ENCODE measurements at regions not wholly inside any gene's neighbourhood (a gene's known extent, or its start where the extent isn't known, plus 50 kb on each side); places are given as distances from the start of the nearest gene placed in this dataset.

DNA sequence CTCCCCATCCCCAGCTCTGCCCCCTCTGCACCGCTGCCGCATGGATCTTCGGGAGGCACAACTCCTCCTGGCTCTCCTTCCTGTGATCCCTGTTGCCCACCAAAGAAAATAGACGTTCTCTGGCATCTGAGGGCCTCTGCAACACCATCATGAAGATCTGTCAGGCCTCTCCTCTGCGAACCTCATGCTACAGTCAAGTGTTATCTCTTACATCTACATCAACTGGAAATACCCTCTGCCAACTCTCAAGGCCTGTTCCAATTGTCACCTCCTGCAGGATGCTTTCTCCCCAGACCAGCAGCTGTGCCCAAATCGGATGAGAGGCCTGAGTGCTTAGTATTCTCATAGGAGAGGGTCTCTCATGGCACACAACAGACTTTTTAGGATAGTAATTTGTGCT lies 478.4 kb downstream of the BCL11A start (continued):
- no peak for TF ChIP-seq TBL1XR1 (IDR thresholded peaks at IDR 0.05; ENCODE audit: low read depth, low read length)
- TF ChIP-seq, protein P1, sequence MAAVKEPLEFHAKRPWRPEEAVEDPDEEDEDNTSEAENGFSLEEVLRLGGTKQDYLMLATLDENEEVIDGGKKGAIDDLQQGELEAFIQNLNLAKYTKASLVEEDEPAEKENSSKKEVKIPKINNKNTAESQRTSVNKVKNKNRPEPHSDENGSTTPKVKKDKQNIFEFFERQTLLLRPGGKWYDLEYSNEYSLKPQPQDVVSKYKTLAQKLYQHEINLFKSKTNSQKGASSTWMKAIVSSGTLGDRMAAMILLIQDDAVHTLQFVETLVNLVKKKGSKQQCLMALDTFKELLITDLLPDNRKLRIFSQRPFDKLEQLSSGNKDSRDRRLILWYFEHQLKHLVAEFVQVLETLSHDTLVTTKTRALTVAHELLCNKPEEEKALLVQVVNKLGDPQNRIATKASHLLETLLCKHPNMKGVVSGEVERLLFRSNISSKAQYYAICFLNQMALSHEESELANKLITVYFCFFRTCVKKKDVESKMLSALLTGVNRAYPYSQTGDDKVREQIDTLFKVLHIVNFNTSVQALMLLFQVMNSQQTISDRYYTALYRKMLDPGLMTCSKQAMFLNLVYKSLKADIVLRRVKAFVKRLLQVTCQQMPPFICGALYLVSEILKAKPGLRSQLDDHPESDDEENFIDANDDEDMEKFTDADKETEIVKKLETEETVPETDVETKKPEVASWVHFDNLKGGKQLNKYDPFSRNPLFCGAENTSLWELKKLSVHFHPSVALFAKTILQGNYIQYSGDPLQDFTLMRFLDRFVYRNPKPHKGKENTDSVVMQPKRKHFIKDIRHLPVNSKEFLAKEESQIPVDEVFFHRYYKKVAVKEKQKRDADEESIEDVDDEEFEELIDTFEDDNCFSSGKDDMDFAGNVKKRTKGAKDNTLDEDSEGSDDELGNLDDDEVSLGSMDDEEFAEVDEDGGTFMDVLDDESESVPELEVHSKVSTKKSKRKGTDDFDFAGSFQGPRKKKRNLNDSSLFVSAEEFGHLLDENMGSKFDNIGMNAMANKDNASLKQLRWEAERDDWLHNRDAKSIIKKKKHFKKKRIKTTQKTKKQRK (IDR thresholded peaks at IDR 0.05; ENCODE audit: low read depth, low read length), result no peak
- no peak for TF ChIP-seq TCF7 (IDR thresholded peaks at IDR 0.05; ENCODE audit: borderline replicate concordance)

DNA sequence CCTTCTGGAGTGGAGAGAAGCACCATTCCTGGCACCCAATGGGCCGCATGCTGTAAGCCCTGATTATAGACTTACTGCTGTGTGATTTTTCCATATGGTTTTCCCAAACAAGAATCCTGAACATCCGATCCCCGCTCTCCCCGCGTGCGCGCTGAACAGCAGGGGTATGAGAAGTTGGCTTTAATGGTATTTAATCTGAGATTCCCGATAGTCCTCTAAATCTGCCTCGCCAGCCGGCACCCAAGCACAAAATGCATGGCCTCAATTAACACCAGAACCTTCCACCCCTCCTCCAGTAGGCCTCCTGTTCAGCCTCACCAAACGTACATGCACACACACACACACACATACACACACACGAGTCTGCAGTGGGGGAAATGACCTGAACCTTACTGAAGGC lies 480.3 kb downstream of the BCL11A start:
- H3K27ac ChIP-seq (ENCODE audit: control insufficient read depth, insufficient read depth), result no peak overlapping the region
- BruUV-seq (replicated peaks), result no TSS peak
- ChIA-PET SMC1A (ENCODE audit: uncharacterized antibody, unreplicated experiment) (no interaction called here), RAD21 (ENCODE audit: unreplicated experiment) (no interaction called here), POLR2A (no interaction called here), CTCF (no interaction called here)
- no peak overlapping the region for H3K9ac ChIP-seq (ENCODE audit: control insufficient read depth, insufficient read depth, low read length)
- in situ Hi-C loops (cut with MboI) (no loop called here), intact Hi-C loops (cut with micrococcal nuclease; ENCODE audit: unreplicated experiment) (no loop called here)
- H3K79me2 ChIP-seq (ENCODE audit: control insufficient read depth, insufficient read depth, low read length), result no peaks in the 10 kb centered on the region
- ATAC-seq (no peak), DNase-seq (ENCODE audit: low read depth, low spot score) (no peak), FAIRE-seq (no peak)
- H2AFZ ChIP-seq (ENCODE audit: control insufficient read depth, low read depth, low read length), result no peak overlapping the region
- H3K9me3 ChIP-seq (replicated peaks; ENCODE audit: control insufficient read depth, insufficient read depth, low read length), result no peaks in the 10 kb centered on the region
- no peaks in the 10 kb centered on the region for H3K27me3 ChIP-seq (replicated peaks in 1 of 2; ENCODE audit: control insufficient read depth in 2 of 2, insufficient read depth in 2 of 2, low read length in 1 of 2)
- H3K36me3 ChIP-seq (ENCODE audit: control insufficient read depth in 2 of 2, insufficient read depth in 2 of 2, low read length in 1 of 2), result no peaks in the 10 kb centered on the region
- TF ChIP-seq ESRRA (IDR thresholded peaks at IDR 0.05; ENCODE audit: low read length) (no peak), BCL11A (IDR thresholded peaks at IDR 0.05; ENCODE audit: low read depth, low read length) (no peak), KDM1A (IDR thresholded peaks at IDR 0.05; ENCODE audit: borderline replicate concordance) (no peak), STAT3 (IDR thresholded peaks at IDR 0.05; ENCODE audit: low read depth, low read length) (no peak), TAF1 (IDR thresholded peaks at IDR 0.05; ENCODE audit: borderline replicate concordance, low read depth, low read length) (no peak), RAD21 (IDR thresholded peaks at IDR 0.05; ENCODE audit: insufficient read depth, low read depth, low read length) (no peak), RELA (IDR thresholded peaks at IDR 0.05; ENCODE audit: borderline replicate concordance, partially characterized antibody) (no peak), NFYB (IDR thresholded peaks at IDR 0.05; ENCODE audit: insufficient read depth, low read depth, low read length) (no peak), POLR2AphosphoS2 (IDR thresholded peaks at IDR 0.05; ENCODE audit: low read depth, low read length) (no peak), HCFC1 (IDR thresholded peaks at IDR 0.05; ENCODE audit: low read length) (no peak), MXI1 (IDR thresholded peaks at IDR 0.05; ENCODE audit: low read depth, low read length) (no peak)
- TF ChIP-seq, protein P2, sequence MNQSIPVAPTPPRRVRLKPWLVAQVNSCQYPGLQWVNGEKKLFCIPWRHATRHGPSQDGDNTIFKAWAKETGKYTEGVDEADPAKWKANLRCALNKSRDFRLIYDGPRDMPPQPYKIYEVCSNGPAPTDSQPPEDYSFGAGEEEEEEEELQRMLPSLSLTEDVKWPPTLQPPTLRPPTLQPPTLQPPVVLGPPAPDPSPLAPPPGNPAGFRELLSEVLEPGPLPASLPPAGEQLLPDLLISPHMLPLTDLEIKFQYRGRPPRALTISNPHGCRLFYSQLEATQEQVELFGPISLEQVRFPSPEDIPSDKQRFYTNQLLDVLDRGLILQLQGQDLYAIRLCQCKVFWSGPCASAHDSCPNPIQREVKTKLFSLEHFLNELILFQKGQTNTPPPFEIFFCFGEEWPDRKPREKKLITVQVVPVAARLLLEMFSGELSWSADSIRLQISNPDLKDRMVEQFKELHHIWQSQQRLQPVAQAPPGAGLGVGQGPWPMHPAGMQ (IDR thresholded peaks at IDR 0.05; ENCODE audit: borderline replicate concordance), result no peak
- TF ChIP-seq, protein P3, sequence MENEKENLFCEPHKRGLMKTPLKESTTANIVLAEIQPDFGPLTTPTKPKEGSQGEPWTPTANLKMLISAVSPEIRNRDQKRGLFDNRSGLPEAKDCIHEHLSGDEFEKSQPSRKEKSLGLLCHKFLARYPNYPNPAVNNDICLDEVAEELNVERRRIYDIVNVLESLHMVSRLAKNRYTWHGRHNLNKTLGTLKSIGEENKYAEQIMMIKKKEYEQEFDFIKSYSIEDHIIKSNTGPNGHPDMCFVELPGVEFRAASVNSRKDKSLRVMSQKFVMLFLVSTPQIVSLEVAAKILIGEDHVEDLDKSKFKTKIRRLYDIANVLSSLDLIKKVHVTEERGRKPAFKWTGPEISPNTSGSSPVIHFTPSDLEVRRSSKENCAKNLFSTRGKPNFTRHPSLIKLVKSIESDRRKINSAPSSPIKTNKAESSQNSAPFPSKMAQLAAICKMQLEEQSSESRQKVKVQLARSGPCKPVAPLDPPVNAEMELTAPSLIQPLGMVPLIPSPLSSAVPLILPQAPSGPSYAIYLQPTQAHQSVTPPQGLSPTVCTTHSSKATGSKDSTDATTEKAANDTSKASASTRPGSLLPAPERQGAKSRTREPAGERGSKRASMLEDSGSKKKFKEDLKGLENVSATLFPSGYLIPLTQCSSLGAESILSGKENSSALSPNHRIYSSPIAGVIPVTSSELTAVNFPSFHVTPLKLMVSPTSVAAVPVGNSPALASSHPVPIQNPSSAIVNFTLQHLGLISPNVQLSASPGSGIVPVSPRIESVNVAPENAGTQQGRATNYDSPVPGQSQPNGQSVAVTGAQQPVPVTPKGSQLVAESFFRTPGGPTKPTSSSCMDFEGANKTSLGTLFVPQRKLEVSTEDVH (IDR thresholded peaks at IDR 0.05; ENCODE audit: low read depth, partially characterized antibody), result no peak
- TF ChIP-seq, protein P4, sequence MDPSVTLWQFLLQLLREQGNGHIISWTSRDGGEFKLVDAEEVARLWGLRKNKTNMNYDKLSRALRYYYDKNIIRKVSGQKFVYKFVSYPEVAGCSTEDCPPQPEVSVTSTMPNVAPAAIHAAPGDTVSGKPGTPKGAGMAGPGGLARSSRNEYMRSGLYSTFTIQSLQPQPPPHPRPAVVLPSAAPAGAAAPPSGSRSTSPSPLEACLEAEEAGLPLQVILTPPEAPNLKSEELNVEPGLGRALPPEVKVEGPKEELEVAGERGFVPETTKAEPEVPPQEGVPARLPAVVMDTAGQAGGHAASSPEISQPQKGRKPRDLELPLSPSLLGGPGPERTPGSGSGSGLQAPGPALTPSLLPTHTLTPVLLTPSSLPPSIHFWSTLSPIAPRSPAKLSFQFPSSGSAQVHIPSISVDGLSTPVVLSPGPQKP (IDR thresholded peaks at IDR 0.05; ENCODE audit: low read depth, low read length), result no peak
- H3K4me2 ChIP-seq (ENCODE audit: control insufficient read depth, insufficient read depth), result no peak overlapping the region
- 62% methylated on average over 12 of the region's 12 CpGs for WGBS (ENCODE audit: insufficient coverage, insufficient replicate concordance, low lambda C conversion rate, missing lambda C conversion rate)
- no peak overlapping the region for H3K4me3 ChIP-seq
- no peaks in the 10 kb centered on the region for H4K20me1 ChIP-seq (ENCODE audit: control insufficient read depth, insufficient read depth)
- no peaks in the 10 kb centered on the region for H3K4me1 ChIP-seq (ENCODE audit: control insufficient read depth, insufficient read depth, low read length)

All from GM12878 (cell line).